Ovary (tissue), 3 donors: ENCODE measurements at regions not wholly inside any gene's neighbourhood (a gene's known extent, or its start where the extent isn't known, plus 50 kb on each side); places are given as distances from the start of the nearest gene placed in this dataset.

Source experiments
- CTCF ChIP-seq, 3 donors: fragments of 450-650 bp in 2 of 3; fragments of 200-600 bp in 1 of 3; IDR thresholded peaks; one replicate each; pipeline versions ENCODE4 v1.5.1 to v1.8.0; 2016 to 2022; ENCODE audit warnings: antibody characterized with exemption in 3 of 3, mild to moderate bottlenecking in 1 of 3
- EP300 ChIP-seq: sonication (generic); formaldehyde crosslinking; IDR thresholded peaks from one replicate; pipeline ENCODE4 v1.6.1; 2017; ENCODE audit warnings: antibody characterized with exemption
- POLR2A ChIP-seq: fragments of 450-650 bp; IDR thresholded peaks from one replicate; pipeline ENCODE4 v1.6.1; 2017; ENCODE audit warnings: antibody characterized with exemption, mild to moderate bottlenecking, moderate library complexity
- donor health status: DM: no; HTN: no; CAD: no.

DNA sequence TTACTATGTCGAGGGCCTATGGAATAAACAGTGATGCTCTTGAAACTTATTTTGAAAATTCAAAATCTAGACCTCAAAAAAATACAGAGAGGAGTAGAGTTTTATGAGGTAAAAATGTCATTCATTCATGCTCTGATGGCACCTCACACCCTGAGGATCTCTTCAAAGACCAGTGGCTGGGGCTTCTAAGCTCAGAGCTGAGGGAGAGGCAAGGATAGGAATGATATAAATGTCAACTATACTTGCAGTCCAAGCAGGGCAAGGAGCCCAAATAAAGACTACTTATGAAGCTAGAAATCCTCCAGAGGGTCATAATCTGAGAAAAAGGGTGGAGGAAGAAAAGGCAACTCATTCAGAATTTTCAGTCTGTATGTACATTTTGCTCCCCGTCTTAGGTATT lies 136.7 kb upstream of the CARMIL1 start:
- TF ChIP-seq POLR2A, result no peak
- no peak for TF ChIP-seq CTCF (IDR thresholded peaks at IDR 0.05)
- TF ChIP-seq EP300, result no peak
